ENCODE measurements at regions not wholly inside any gene's neighbourhood (a gene's known extent, or its start where the extent isn't known, plus 50 kb on each side); places are given as distances from the start of the nearest gene placed in this dataset.

DNA sequence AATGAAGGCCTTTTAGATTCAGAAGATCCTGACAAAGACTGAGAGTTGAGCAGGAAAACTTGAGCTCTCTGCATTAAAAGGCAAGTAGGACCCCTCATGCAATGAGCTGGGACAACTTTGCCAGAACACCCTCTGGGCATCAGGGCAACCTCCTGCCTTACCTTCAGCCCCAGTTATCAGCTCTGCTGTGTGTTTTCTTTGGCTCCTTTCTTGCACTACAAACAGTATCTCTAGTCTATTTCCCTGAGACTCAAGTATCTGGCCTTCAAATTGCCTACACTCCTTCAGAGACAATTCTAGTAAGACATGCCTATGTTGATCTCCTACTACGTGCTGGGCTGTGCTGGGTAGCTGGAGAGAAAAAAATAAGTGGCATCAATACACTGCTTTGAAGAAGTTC, 192.2 kb downstream of the MID1IP1 start:
- DNase-seq: no peak
- TF ChIP-seq, protein P1, sequence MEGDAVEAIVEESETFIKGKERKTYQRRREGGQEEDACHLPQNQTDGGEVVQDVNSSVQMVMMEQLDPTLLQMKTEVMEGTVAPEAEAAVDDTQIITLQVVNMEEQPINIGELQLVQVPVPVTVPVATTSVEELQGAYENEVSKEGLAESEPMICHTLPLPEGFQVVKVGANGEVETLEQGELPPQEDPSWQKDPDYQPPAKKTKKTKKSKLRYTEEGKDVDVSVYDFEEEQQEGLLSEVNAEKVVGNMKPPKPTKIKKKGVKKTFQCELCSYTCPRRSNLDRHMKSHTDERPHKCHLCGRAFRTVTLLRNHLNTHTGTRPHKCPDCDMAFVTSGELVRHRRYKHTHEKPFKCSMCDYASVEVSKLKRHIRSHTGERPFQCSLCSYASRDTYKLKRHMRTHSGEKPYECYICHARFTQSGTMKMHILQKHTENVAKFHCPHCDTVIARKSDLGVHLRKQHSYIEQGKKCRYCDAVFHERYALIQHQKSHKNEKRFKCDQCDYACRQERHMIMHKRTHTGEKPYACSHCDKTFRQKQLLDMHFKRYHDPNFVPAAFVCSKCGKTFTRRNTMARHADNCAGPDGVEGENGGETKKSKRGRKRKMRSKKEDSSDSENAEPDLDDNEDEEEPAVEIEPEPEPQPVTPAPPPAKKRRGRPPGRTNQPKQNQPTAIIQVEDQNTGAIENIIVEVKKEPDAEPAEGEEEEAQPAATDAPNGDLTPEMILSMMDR (IDR thresholded peaks at IDR 0.05 in 8 of 11, conservative IDR thresholded peaks at IDR 0.05 in 3 of 11): no peak
- TF ChIP-seq POLR2A (IDR thresholded peaks at IDR 0.05) (no peak), POLR2AphosphoS5 (IDR thresholded peaks at IDR 0.05) (no peak)
- WGBS, 5 donors: 67 to 87% (median 80%) methylated on average over 1 of the region's 1 CpG
- Histone ChIP-seq H3K27ac (no peak overlapping the region), H3K4me1 (no peaks in the 10 kb centered on the region), H3K9me3 (no peaks in the 10 kb centered on the region), H3K4me3 (no peak overlapping the region), H3K27me3 (replicated peaks in 1 of 7) (no peaks in the 10 kb centered on the region), H3K36me3 (no peaks in the 10 kb centered on the region)
- intact Hi-C loops (cut with DNase I; ENCODE audit: low total_unique reads): no loop called here

DNA sequence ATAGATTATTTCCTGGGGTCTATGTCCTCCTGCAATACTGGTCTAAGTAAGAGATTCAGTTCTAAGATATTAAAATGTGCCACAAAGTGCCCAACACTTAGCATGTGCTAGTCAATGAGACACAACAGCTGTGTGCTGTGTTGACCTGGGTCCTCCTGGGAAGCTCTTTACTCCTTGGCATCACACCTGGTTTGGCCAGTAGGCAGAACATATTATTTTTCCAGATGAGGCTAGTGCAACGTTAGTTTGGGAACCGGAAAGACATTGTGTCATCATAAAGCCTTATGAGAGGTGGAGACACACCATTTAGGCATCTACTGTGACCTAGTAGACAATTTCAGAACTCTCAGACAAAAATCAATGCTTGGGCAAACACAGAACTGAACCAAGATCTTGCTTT, 197.8 kb downstream of the MID1IP1 start:
- H3K27ac ChIP-seq: no peak overlapping the region
- intact Hi-C loops (cut with DNase I; ENCODE audit: low total_unique reads): no loop called here
- no peak for DNase-seq
- no peak overlapping the region for H3K4me3 ChIP-seq
- no peaks in the 10 kb centered on the region for H3K4me1 ChIP-seq
- WGBS, 5 donors: 61 to 85% (median 80%) methylated on average over 2 of the region's 2 CpGs
- H3K36me3 ChIP-seq: no peaks in the 10 kb centered on the region
- H3K27me3 ChIP-seq (replicated peaks in 1 of 7): no peaks in the 10 kb centered on the region
- H3K9me3 ChIP-seq: no peaks in the 10 kb centered on the region
- TF ChIP-seq, protein P1 (IDR thresholded peaks at IDR 0.05 in 8 of 11, conservative IDR thresholded peaks at IDR 0.05 in 3 of 11): no peak
- no peak for TF ChIP-seq POLR2AphosphoS5 (IDR thresholded peaks at IDR 0.05)
- no peak for TF ChIP-seq POLR2A (IDR thresholded peaks at IDR 0.05)

DNA sequence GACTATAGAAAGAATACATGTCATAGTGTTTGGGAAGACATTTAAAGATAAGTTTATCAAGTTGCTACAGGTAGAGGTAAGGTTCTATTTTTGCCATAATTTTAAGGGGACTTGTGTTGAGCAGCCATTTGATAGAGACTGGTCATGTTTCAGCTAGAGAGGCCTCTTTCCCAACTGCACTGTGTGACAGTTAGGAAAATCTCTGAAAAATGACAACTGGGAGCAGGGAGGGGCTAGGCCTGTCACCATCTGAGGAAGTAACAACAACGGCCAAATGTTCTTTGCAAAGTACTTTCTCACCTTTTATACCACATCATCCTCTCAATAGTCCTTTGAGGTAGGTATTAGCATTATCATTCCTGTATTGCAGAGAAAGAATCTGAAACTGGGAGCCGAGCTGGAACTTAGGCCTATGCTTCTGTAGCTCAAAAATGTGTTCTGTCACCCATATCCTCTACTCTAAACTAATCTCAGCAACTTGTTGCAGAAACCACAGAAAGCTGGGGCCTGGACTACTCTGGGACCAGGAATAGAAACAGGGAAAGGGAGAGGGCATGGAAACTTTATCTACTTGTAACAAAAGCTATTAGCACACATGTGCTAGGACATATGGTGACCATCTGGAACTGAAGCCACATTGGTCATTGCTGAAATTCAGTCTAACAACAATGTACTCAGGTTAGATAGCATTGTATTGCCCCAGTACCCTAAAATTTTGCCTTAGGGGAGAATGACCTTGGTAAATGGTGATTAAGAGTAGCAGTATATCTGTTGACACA, 198.9 kb downstream of the MID1IP1 start:
- 37 to 69% (median 51%) methylated on average over 2 of the region's 2 CpGs for WGBS, 5 donors
- Histone ChIP-seq H3K4me1 (no peaks in the 10 kb centered on the region), H3K9me3 (no peaks in the 10 kb centered on the region), H3K27me3 (replicated peaks in 1 of 7) (no peaks in the 10 kb centered on the region), H3K4me3 (no peak overlapping the region), H3K36me3 (no peaks in the 10 kb centered on the region), H3K27ac (no peak overlapping the region)
- intact Hi-C loops (cut with DNase I; ENCODE audit: low total_unique reads): no loop called here
- no peak for TF ChIP-seq POLR2AphosphoS5 (IDR thresholded peaks at IDR 0.05)
- TF ChIP-seq, protein P1 (IDR thresholded peaks at IDR 0.05 in 8 of 11, conservative IDR thresholded peaks at IDR 0.05 in 3 of 11): no peak
- TF ChIP-seq POLR2A (IDR thresholded peaks at IDR 0.05): no peak
- no peak for DNase-seq

DNA sequence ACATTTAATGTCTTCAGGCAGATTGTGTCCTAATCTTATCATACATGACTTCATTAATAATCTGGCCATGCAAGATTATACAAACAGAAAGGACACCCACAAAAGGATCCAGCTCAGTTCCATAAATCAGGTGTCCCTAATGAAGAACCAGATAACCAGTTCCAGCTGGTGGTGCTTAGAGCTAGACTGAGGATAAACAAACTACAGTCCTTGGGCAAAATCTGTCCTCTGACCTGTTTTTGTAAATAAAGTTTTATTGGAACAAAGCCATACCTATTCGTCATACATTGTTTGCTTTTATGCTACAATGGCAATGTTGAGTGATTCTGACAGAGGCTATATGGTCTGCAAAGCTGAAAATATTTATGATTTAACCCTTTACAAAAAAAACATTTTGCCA, 199.5 kb downstream of the MID1IP1 start:
- intact Hi-C loops (cut with DNase I; ENCODE audit: low total_unique reads): no loop called here
- H3K27ac ChIP-seq: no peak overlapping the region
- no peaks in the 10 kb centered on the region for H3K4me1 ChIP-seq
- H3K4me3 ChIP-seq: no peak overlapping the region
- WGBS, 5 donors: 80 to 96% (median 84%) methylated on average over 1 of the region's 1 CpG
- no peaks in the 10 kb centered on the region for H3K36me3 ChIP-seq
- DNase-seq: no peak
- H3K27me3 ChIP-seq (replicated peaks in 1 of 7): no peaks in the 10 kb centered on the region
- TF ChIP-seq, protein P1 (IDR thresholded peaks at IDR 0.05 in 8 of 11, conservative IDR thresholded peaks at IDR 0.05 in 3 of 11): no peak
- TF ChIP-seq POLR2A (IDR thresholded peaks at IDR 0.05) (no peak), POLR2AphosphoS5 (IDR thresholded peaks at IDR 0.05) (no peak)
- no peaks in the 10 kb centered on the region for H3K9me3 ChIP-seq

All from spleen (tissue), 11 donors.